ENCODE measurements at regions not wholly inside any gene's neighbourhood (a gene's known extent, or its start where the extent isn't known, plus 50 kb on each side); places are given as distances from the start of the nearest gene placed in this dataset.

- Histone ChIP-seq H3K9me3 (ENCODE audit: control insufficient read depth, low read length) (no peaks in the 10 kb centered on the region), H3K27me3 (replicated peaks; ENCODE audit: control insufficient read depth, insufficient read depth, low read length, poor library complexity, severe bottlenecking) (no peaks in the 10 kb centered on the region), H3K4me1 (ENCODE audit: control insufficient read depth, insufficient read depth, low read length, poor library complexity, severe bottlenecking) (peaks cover 18% of the 10 kb centered on the region), H3K36me3 (ENCODE audit: control insufficient read depth, insufficient read depth, low read length) (no peaks in the 10 kb centered on the region), H3K4me3 (ENCODE audit: insufficient read depth, low read depth, low read length, poor library complexity, severe bottlenecking) (no peak overlapping the region), H3K27ac (ENCODE audit: insufficient read depth, low read length, poor library complexity, severe bottlenecking) (no peak overlapping the region)
- no peak for DNase-seq
Observed at GRCh38 chr15:58334803-58335202, 97.0 kb upstream of the LIPC start.

GRCh38 chr15:58336161-58336560 lies 95.6 kb upstream of the LIPC start:
- Histone ChIP-seq H3K9me3 (ENCODE audit: control insufficient read depth, low read length) (no peaks in the 10 kb centered on the region), H3K27ac (ENCODE audit: insufficient read depth, low read length, poor library complexity, severe bottlenecking) (no peak overlapping the region), H3K27me3 (replicated peaks; ENCODE audit: control insufficient read depth, insufficient read depth, low read length, poor library complexity, severe bottlenecking) (no peaks in the 10 kb centered on the region), H3K36me3 (ENCODE audit: control insufficient read depth, insufficient read depth, low read length) (no peaks in the 10 kb centered on the region), H3K4me1 (ENCODE audit: control insufficient read depth, insufficient read depth, low read length, poor library complexity, severe bottlenecking) (peaks cover 13% of the 10 kb centered on the region), H3K4me3 (ENCODE audit: insufficient read depth, low read depth, low read length, poor library complexity, severe bottlenecking) (no peak overlapping the region)
- DNase-seq = no peak

- H3K27me3 ChIP-seq (replicated peaks; ENCODE audit: control insufficient read depth, insufficient read depth, low read length, poor library complexity, severe bottlenecking) = no peaks in the 10 kb centered on the region
- H3K36me3 ChIP-seq (ENCODE audit: control insufficient read depth, insufficient read depth, low read length) = no peaks in the 10 kb centered on the region
- no peak for DNase-seq
- no peaks in the 10 kb centered on the region for H3K4me1 ChIP-seq (ENCODE audit: control insufficient read depth, insufficient read depth, low read length, poor library complexity, severe bottlenecking)
- H3K4me3 ChIP-seq (ENCODE audit: insufficient read depth, low read depth, low read length, poor library complexity, severe bottlenecking) = no peak overlapping the region
- no peak overlapping the region for H3K27ac ChIP-seq (ENCODE audit: insufficient read depth, low read length, poor library complexity, severe bottlenecking)
- no peaks in the 10 kb centered on the region for H3K9me3 ChIP-seq (ENCODE audit: control insufficient read depth, low read length)
Observed at GRCh38 chr15:58340176-58340575, 91.6 kb upstream of the LIPC start.

- Histone ChIP-seq H3K9me3 (ENCODE audit: control insufficient read depth, low read length) (no peaks in the 10 kb centered on the region), H3K4me3 (ENCODE audit: insufficient read depth, low read depth, low read length, poor library complexity, severe bottlenecking) (no peak overlapping the region), H3K36me3 (ENCODE audit: control insufficient read depth, insufficient read depth, low read length) (no peaks in the 10 kb centered on the region), H3K4me1 (ENCODE audit: control insufficient read depth, insufficient read depth, low read length, poor library complexity, severe bottlenecking) (no peaks in the 10 kb centered on the region), H3K27me3 (replicated peaks; ENCODE audit: control insufficient read depth, insufficient read depth, low read length, poor library complexity, severe bottlenecking) (no peaks in the 10 kb centered on the region), H3K27ac (ENCODE audit: insufficient read depth, low read length, poor library complexity, severe bottlenecking) (no peak overlapping the region)
- no peak for DNase-seq
Observed at GRCh38 chr15:58342508-58342907, 89.3 kb upstream of the LIPC start.

GRCh38 chr15:58344213-58345070 lies 87.3 kb upstream of the LIPC start:
- Histone ChIP-seq H3K36me3 (ENCODE audit: control insufficient read depth, insufficient read depth, low read length) (no peaks in the 10 kb centered on the region), H3K27me3 (replicated peaks; ENCODE audit: control insufficient read depth, insufficient read depth, low read length, poor library complexity, severe bottlenecking) (no peaks in the 10 kb centered on the region), H3K9me3 (ENCODE audit: control insufficient read depth, low read length) (no peaks in the 10 kb centered on the region), H3K4me3 (ENCODE audit: insufficient read depth, low read depth, low read length, poor library complexity, severe bottlenecking) (no peak overlapping the region), H3K4me1 (ENCODE audit: control insufficient read depth, insufficient read depth, low read length, poor library complexity, severe bottlenecking) (no peaks in the 10 kb centered on the region), H3K27ac (ENCODE audit: insufficient read depth, low read length, poor library complexity, severe bottlenecking) (no peak overlapping the region)
- no peak for DNase-seq

- Histone ChIP-seq H3K36me3 (ENCODE audit: control insufficient read depth, insufficient read depth, low read length) (no peaks in the 10 kb centered on the region), H3K27ac (ENCODE audit: insufficient read depth, low read length, poor library complexity, severe bottlenecking) (no peak overlapping the region), H3K27me3 (replicated peaks; ENCODE audit: control insufficient read depth, insufficient read depth, low read length, poor library complexity, severe bottlenecking) (no peaks in the 10 kb centered on the region), H3K4me3 (ENCODE audit: insufficient read depth, low read depth, low read length, poor library complexity, severe bottlenecking) (no peak overlapping the region), H3K9me3 (ENCODE audit: control insufficient read depth, low read length) (no peaks in the 10 kb centered on the region), H3K4me1 (ENCODE audit: control insufficient read depth, insufficient read depth, low read length, poor library complexity, severe bottlenecking) (no peaks in the 10 kb centered on the region)
- no peak for DNase-seq
Observed at GRCh38 chr15:58346361-58346760, 85.4 kb upstream of the LIPC start.

- Histone ChIP-seq H3K9me3 (ENCODE audit: control insufficient read depth, low read length) (no peaks in the 10 kb centered on the region), H3K27ac (ENCODE audit: insufficient read depth, low read length, poor library complexity, severe bottlenecking) (no peak overlapping the region), H3K27me3 (replicated peaks; ENCODE audit: control insufficient read depth, insufficient read depth, low read length, poor library complexity, severe bottlenecking) (no peaks in the 10 kb centered on the region), H3K4me1 (ENCODE audit: control insufficient read depth, insufficient read depth, low read length, poor library complexity, severe bottlenecking) (no peaks in the 10 kb centered on the region), H3K36me3 (ENCODE audit: control insufficient read depth, insufficient read depth, low read length) (no peaks in the 10 kb centered on the region), H3K4me3 (ENCODE audit: insufficient read depth, low read depth, low read length, poor library complexity, severe bottlenecking) (no peak overlapping the region)
- DNase-seq = no peak
Observed at GRCh38 chr15:58348095-58348812, 83.5 kb upstream of the LIPC start.

GRCh38 chr15:58352026-58352929 lies 79.5 kb upstream of the LIPC start:
- Histone ChIP-seq H3K4me3 (ENCODE audit: insufficient read depth, low read depth, low read length, poor library complexity, severe bottlenecking) (no peak overlapping the region), H3K27ac (ENCODE audit: insufficient read depth, low read length, poor library complexity, severe bottlenecking) (no peak overlapping the region), H3K9me3 (ENCODE audit: control insufficient read depth, low read length) (no peaks in the 10 kb centered on the region), H3K27me3 (replicated peaks; ENCODE audit: control insufficient read depth, insufficient read depth, low read length, poor library complexity, severe bottlenecking) (no peaks in the 10 kb centered on the region), H3K4me1 (ENCODE audit: control insufficient read depth, insufficient read depth, low read length, poor library complexity, severe bottlenecking) (no peaks in the 10 kb centered on the region), H3K36me3 (ENCODE audit: control insufficient read depth, insufficient read depth, low read length) (no peaks in the 10 kb centered on the region)
- DNase-seq = no peak

GRCh38 chr15:58355382-58355971 lies 76.3 kb upstream of the LIPC start:
- DNase-seq = no peak
- H3K4me3 ChIP-seq (ENCODE audit: insufficient read depth, low read depth, low read length, poor library complexity, severe bottlenecking) = no peak overlapping the region
- H3K36me3 ChIP-seq (ENCODE audit: control insufficient read depth, insufficient read depth, low read length) = no peaks in the 10 kb centered on the region
- H3K27ac ChIP-seq (ENCODE audit: insufficient read depth, low read length, poor library complexity, severe bottlenecking) = no peak overlapping the region
- no peaks in the 10 kb centered on the region for H3K27me3 ChIP-seq (replicated peaks; ENCODE audit: control insufficient read depth, insufficient read depth, low read length, poor library complexity, severe bottlenecking)
- no peaks in the 10 kb centered on the region for H3K9me3 ChIP-seq (ENCODE audit: control insufficient read depth, low read length)
- H3K4me1 ChIP-seq (ENCODE audit: control insufficient read depth, insufficient read depth, low read length, poor library complexity, severe bottlenecking) = peaks cover 14% of the 10 kb centered on the region

All from effector memory CD4-positive, alpha-beta T cell (primary cell).